Thyroid gland (tissue), 4 donors: ENCODE measurements at regions not wholly inside any gene's neighbourhood (a gene's known extent, or its start where the extent isn't known, plus 50 kb on each side); places are given as distances from the start of the nearest gene placed in this dataset.

Experiments used
- DNase-seq, 2 donors: peaks; one replicate each; pipeline ENCODE4 v3.0.0-alpha.2; 2019
- H3K27ac ChIP-seq, 3 donors: fragments of 200-600 bp; sonication (generic); 1 replicate in 2 of 3; 2 replicates in 1 of 3; pipeline ENCODE4 v1.5.1; 2016 to 2019; ENCODE audit warnings: mild to moderate bottlenecking in 1 of 3, moderate library complexity in 1 of 3
- H3K27me3 ChIP-seq: fragments of 200-600 bp; sonication (generic); one replicate; pipeline ENCODE4 v1.5.1; 2019
- H3K36me3 ChIP-seq, 2 donors: fragments of 200-600 bp; sonication (generic); one replicate each; pipeline ENCODE4 v1.5.1; 2016 to 2019
- H3K4me1 ChIP-seq, 2 donors: fragments of 200-600 bp; sonication (generic); one replicate each; pipeline ENCODE4 v1.5.1; 2017 to 2019
- H3K4me3 ChIP-seq, 3 donors: fragments of 200-600 bp; sonication (generic); replicated peaks in 1 of 3; 1 replicate in 2 of 3; 2 replicates in 1 of 3; pipeline ENCODE4 v1.5.1; 2016; ENCODE audit warnings: mild to moderate bottlenecking in 1 of 3
- H3K9me3 ChIP-seq: fragments of 200-600 bp; sonication (generic); one replicate; pipeline ENCODE4 v1.5.1; 2017
- CTCF ChIP-seq, 6 experiments: fragments of 200-600 bp in 3 of 6; fragments of 450-650 bp in 3 of 6; sonication (generic) in 3 of 6; IDR thresholded peaks; one replicate each; pipeline ENCODE4 v1.5.1; 2016 to 2019; ENCODE audit warnings: antibody characterized with exemption in 6 of 6, mild to moderate bottlenecking in 2 of 6, inconsistent platforms in 1 of 6, moderate library complexity in 1 of 6
- POLR2A ChIP-seq, 2 donors: fragments of 450-650 bp; IDR thresholded peaks; one replicate each; pipeline ENCODE4 v1.6.1; 2017; ENCODE audit warnings: antibody characterized with exemption in 2 of 2, mild to moderate bottlenecking in 2 of 2, moderate library complexity in 1 of 2
- WGBS, 2 donors: methylation state at CpG; one replicate each; pipeline ENCODE4 v1.1.5; 2017; 5-methylcytosine and 5-hydroxymethylcytosine counted together
- intact Hi-C: fragments of 100-400 bp; cut with DNase I; formaldehyde crosslinking; loops from one replicate; pipeline ENCODE4 v1.15.1; 2023

GRCh38 chr9:7342229-7342628, 457.3 kb downstream of the DMAC1 start:
- H3K9me3 ChIP-seq: no peaks in the 10 kb centered on the region
- H3K4me1 ChIP-seq: no peaks in the 10 kb centered on the region
- peak in 1 of 6 experiments; percentile 14 for TF ChIP-seq CTCF (IDR thresholded peaks at IDR 0.05)
- no peak for TF ChIP-seq POLR2A (IDR thresholded peaks at IDR 0.05)
- intact Hi-C loops: no loop called here
- WGBS, 2 donors: 57 to 83% methylated on average over 1 of the region's 1 CpG
- no peaks in the 10 kb centered on the region for H3K27me3 ChIP-seq
- H3K27ac ChIP-seq: no peak overlapping the region
- DNase-seq: no peak
- H3K4me3 ChIP-seq: no peak overlapping the region
- no peaks in the 10 kb centered on the region for H3K36me3 ChIP-seq

- no peak for TF ChIP-seq CTCF (IDR thresholded peaks at IDR 0.05)
- WGBS, 2 donors: 82 to 86% methylated on average over 1 of the region's 1 CpG
- DNase-seq: no peak
- H3K27me3 ChIP-seq: no peaks in the 10 kb centered on the region
- H3K4me3 ChIP-seq: no peak overlapping the region
- intact Hi-C loops: no loop called here
- no peak overlapping the region for H3K27ac ChIP-seq
- H3K36me3 ChIP-seq: no peaks in the 10 kb centered on the region
- no peaks in the 10 kb centered on the region for H3K9me3 ChIP-seq
- no peaks in the 10 kb centered on the region for H3K4me1 ChIP-seq
Measured at GRCh38 chr9:7341571-7341970, 458.0 kb downstream of the DMAC1 start.

GRCh38 chr9:7340451-7340850, 459.1 kb downstream of the DMAC1 start:
- TF ChIP-seq POLR2A (IDR thresholded peaks at IDR 0.05): no peak
- TF ChIP-seq CTCF (IDR thresholded peaks at IDR 0.05): no peak
- H3K27ac ChIP-seq: no peak overlapping the region
- H3K4me3 ChIP-seq: no peak overlapping the region
- intact Hi-C loops: no loop called here
- no peak for DNase-seq
- no peaks in the 10 kb centered on the region for H3K36me3 ChIP-seq
- WGBS, 2 donors: 47 to 67% methylated on average over 2 of the region's 2 CpGs
- H3K9me3 ChIP-seq: no peaks in the 10 kb centered on the region
- H3K4me1 ChIP-seq: no peaks in the 10 kb centered on the region
- H3K27me3 ChIP-seq: no peaks in the 10 kb centered on the region

- H3K4me1 ChIP-seq: no peaks in the 10 kb centered on the region
- TF ChIP-seq POLR2A (IDR thresholded peaks at IDR 0.05) (no peak), CTCF (IDR thresholded peaks at IDR 0.05) (no peak)
- no peaks in the 10 kb centered on the region for H3K27me3 ChIP-seq
- intact Hi-C loops: no loop called here
- WGBS, 2 donors: 59 to 82% methylated on average over 6 of the region's 6 CpGs
- DNase-seq: no peak
- no peak overlapping the region for H3K4me3 ChIP-seq
- H3K36me3 ChIP-seq: no peaks in the 10 kb centered on the region
- no peak overlapping the region for H3K27ac ChIP-seq
- no peaks in the 10 kb centered on the region for H3K9me3 ChIP-seq
Measured at GRCh38 chr9:7338586-7339281, 460.8 kb downstream of the DMAC1 start.

GRCh38 chr9:7336356-7337065, 463.1 kb downstream of the DMAC1 start:
- intact Hi-C loops: no loop called here
- H3K4me1 ChIP-seq: no peaks in the 10 kb centered on the region
- no peak overlapping the region for H3K4me3 ChIP-seq
- DNase-seq: no peak
- 77 to 81% methylated on average over 2 of the region's 2 CpGs for WGBS, 2 donors
- H3K27me3 ChIP-seq: no peaks in the 10 kb centered on the region
- H3K36me3 ChIP-seq: no peaks in the 10 kb centered on the region
- no peak for TF ChIP-seq POLR2A (IDR thresholded peaks at IDR 0.05)
- no peaks in the 10 kb centered on the region for H3K9me3 ChIP-seq
- H3K27ac ChIP-seq: no peak overlapping the region
